LoVo (cell line): ENCODE measurements at regions not wholly inside any gene's neighbourhood (a gene's known extent, or its start where the extent isn't known, plus 50 kb on each side); places are given as distances from the start of the nearest gene placed in this dataset.

Experiments used
- DNase-seq: peaks from one replicate; pipeline ENCODE4 v3.0.0-alpha.2; 2016; ENCODE audit warnings: low spot score

DNA sequence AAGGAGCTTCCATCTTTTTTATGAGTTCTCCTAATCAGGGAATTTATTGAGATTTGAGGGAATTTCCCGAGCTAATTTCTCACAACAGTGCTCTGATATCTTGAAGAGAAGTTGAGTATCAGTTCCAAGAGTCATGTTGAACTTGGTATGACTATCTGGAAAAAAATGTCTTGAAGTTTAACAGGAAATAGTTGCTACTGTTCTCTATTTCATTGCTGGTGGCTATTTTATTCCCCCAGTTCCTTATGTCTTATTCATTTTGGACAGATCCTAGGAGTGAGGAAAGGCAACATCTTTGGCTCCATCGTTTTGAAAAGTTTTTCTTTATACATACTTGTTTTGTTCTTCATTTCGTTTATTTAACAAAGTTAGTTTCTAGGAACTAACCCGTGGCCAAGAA lies 307.8 kb upstream of the AGTR1 start:
- no peak for DNase-seq

DNA sequence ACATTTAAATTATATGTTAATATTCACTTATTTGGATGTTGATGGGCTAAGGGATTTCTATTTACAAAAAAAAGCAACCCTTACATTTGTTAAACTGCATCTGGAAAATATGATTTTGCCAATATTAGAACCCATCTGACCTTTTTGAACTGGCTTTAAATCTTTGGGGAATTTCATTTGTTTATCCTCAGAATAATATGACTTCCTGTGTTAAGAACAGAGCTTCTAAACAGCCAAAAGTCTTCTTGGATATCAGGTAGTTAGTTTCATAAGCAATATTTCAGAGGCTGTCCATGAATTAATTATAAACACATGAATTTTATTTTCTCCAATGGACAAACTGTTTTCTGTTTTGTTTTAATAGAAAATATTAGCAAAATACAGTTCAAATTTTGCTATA lies 301.9 kb upstream of the AGTR1 start:
- no peak for DNase-seq

DNA sequence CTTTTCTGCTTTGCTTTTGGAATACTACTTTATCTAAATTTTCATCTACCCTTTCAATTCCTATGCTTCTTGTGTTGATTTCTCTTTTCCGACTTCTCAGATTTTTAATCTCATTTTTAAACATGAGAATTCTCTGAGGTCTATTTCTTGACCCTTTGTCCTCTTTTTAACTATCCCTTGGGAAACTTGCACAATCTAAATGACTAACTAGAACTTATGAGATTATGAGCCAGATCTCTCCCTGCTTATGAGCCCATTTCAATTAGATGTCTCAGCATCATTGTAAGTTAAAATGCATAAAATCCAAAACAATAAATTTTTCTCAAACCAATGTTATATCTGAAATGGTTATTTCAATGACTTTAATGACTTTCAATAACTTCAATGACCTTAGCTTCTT lies 296.9 kb upstream of the AGTR1 start:
- no peak for DNase-seq

DNA sequence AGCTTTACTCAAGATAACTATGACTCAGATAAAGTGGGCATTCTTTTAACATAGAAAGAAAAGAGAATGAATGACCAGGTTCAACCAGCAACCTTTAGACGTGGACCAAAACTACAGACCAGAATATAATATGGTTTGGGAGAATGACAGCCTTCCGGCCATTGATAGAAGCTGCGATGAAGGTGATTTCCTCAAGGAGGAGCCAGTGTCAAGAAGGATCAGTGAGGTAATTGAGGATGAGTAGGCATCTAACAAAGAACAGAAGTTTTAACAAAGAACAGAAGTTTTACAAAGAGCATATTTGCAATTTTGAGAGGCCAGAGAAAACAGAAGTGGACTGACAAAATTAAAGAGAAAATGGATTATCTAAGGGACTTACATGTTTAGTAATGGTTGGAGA lies 289.0 kb upstream of the AGTR1 start:
- no peak for DNase-seq

DNA sequence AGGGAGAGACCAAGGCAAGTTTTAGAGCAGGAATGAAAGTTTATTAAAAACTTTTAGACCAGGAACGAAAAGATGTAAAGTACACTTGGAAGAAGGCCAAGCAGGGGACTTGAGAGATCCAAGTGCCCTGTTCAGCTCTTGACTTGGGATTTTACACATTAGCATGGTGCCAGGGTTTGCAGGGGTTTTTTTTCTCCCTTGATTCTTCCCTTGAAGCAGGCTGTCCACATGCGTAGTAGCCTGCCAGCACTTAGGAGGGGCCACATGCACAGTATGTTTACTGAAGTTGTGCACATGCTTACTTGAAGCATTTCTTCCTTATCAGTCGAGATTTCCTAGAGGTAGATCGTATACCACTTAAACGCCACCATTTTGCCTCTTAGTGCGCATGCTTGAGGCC lies 277.5 kb upstream of the AGTR1 start:
- DNase-seq = no peak

DNA sequence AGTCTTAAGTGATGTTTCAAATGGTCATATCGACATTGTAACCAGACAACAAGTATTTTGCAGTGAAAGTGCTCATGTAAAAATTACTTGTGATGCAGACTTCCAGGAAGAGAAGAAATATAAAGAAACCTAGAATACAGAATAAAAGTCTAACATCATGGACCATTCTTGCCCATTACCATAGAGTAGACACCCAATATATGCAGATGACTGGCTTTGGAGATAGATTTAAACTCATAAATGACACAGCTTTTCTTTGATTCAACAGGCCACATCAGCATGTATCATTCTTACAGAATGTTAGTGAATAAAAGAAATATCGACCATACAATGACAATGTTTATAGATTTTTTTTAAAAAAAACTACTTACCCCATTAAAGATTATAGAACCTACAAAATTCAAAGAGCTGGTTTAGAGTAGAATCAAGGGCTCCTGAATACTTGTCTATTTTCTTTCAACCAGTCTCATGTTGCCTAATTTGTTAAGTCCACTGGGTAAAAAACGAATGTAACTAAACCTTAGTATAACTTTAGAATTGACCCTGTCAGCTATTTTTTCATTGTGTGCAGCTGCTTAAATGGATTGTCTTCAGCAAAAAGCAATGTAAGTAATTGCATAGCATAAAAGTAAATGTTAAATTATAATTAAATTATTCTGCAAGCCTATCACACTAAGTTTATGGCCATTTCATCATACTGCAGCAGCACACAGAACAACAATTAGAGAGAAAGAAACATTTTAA lies 268.7 kb upstream of the AGTR1 start:
- DNase-seq = no peak

DNA sequence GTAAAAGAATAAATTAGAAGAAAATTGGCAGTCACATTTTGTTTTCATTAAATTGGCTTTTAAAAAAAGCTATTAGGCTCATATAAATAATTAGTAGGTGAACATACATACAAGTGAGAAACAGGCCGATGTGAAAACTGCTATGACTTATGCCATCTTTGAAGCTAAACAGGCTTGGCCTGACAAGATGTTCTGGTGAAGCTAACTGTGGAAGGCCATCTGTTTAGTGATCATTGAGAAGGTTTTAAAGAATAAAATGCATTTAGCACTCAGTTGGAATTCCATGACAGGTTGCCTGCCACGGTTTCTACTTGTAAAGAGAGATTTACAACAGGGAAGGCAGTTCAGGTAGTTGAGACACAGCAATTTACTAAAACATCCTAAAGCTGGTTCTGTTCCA lies 264.0 kb upstream of the AGTR1 start:
- DNase-seq = no peak

DNA sequence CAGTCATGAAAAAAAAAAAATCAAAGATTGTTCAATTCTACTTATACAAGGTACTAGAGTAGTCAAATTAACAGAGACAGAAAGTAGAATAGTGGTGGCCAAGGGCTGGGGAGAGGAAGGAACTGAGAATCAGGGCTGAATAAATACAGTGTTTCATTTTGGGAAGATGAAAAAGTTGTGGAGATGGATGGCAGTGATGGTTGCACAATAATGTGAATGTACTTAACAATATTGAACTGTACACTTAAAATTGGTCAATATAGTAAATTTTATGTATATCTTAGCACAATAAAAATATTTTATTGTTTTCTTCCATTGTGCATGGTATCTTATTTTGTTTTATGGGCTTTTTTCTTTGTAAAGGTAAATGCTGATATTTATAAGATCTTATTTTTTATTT lies 262.2 kb upstream of the AGTR1 start:
- no peak for DNase-seq

DNA sequence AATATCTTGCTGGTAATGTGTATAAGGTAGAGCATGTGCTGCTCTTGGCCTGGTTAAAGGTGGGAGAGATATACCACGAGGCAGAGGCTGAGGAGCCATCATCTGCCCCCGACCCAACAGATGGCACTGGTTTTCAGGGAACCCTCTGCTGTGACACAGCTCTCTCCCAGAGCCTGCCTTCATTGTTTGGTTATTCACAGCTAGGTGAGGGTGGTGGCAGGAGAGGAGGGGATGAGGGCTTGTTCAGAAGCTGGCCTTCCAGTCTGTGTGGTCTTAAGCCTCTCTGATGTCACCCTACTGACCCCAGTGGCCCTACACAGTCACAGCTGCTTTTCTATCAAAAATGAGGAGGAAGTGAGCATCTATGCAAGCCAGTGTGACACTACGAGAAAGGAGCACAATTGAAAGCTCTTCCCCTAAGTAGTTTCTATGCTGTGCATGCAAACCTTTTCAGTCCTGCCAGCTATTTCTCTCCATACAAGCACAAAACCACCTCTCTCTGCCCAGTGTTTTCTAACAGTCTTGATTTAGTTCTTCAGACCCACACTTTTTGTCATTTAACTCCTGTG lies 258.4 kb upstream of the AGTR1 start:
- no peak for DNase-seq

DNA sequence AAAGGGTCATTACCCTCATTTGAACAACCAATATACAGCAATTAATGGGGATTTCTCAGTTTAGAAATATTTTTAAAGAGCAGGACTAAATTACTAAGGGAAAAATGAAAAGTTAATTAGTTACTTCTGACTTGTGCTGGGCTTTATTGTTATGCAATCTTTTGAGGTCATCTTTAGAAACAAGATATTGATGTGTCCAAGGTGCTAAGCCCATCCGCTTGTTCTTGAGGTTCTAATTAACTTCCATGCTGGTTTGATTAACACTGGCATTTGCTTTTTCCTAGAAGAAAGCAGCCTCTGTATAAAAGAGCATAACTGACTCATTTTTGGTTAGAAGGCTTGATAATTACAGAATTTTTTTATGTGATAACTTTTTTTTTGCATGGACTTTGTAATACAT lies 256.5 kb upstream of the AGTR1 start:
- DNase-seq = no peak

DNA sequence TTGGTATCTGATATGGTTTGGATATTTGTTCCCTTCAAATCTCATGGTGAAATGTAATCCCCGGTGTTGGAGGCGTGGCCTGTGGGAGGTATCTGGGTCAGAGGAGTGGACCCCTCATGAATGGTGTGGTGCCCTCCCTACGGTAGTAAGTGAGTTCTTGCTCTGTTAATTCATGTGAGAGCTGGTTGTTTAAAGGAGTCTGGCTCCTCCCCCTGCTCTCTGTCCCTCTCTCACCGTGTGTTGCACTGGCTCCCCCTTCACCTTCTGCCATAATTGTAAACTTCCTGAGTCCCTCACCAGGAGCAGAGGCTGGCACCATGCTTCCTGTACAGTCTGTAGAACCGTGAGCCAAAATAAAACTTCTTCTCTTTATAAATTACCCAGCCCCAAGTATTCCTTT lies 246.9 kb upstream of the AGTR1 start:
- no peak for DNase-seq

DNA sequence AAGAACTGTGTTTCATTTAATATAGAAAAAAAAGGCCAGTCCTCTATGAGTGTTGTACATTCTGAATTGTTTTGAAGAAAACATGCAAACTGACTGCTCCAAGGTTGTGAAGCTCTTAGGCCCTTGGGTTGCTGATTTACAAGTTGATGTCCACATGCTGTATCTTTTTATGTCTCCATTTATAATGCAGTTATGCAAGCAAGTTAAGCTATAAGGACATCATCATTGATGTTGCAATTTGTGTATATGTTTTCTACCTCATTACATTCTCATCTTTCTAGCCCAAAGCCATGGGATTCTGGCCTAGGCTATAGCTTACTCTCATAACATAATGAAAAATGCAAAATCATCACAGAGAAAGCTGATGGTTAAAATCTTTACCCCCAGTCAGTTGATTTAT lies 245.7 kb upstream of the AGTR1 start:
- no peak for DNase-seq

DNA sequence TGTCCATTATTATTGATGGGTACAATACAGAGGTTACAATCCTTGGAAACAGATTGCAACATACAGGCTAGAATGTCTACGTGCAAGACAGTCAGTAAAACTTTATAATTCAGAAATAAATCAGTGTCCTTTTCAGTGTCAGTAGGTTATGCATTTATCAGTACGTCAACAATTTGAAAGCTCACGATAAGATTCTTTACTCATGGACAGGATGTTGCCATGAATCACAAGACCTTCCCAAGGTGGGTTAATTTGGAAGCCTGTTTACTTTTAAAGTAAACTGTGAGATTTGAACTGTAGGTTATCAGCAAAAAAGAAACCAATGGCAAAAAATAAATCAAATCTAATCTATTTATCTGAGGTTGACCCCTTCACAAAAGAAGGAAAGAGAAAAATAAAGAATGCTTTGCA lies 243.9 kb upstream of the AGTR1 start:
- no peak for DNase-seq

DNA sequence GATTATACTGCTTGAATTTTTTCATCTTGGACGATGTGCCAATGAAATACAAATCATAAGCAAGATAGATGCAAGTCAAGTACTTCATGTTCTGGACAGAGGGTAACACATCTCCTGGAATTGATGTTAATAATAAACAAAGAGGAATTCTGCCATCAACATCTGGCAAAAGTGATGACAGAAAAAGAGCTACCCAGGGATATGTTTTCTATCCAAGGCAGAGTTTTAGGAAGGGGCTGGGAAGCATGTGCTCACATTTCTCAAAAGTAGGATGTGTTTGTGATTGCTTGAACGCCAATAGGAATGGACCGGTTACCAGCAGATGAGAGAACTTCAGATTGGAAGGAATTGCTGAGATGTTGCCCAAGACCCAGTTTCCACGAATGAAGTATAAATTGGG lies 242.6 kb upstream of the AGTR1 start:
- no peak for DNase-seq

DNA sequence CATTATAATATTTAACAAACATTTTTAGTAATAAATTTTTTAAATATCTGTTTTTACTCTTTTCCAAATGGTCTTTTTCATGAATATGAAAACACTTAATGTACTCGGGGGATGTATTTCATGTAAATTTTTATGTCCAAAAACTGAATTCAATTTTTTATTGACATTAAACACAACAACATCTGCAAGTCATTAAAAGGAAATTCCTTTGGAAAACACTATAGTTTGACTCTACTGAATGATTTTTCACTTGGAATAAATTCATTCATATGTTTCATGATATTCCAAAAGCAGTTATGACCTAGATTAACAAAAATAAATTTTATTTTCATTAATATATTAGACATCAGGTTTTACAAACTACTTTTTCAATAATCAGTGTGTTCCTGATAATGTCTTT lies 239.8 kb upstream of the AGTR1 start:
- no peak for DNase-seq

DNA sequence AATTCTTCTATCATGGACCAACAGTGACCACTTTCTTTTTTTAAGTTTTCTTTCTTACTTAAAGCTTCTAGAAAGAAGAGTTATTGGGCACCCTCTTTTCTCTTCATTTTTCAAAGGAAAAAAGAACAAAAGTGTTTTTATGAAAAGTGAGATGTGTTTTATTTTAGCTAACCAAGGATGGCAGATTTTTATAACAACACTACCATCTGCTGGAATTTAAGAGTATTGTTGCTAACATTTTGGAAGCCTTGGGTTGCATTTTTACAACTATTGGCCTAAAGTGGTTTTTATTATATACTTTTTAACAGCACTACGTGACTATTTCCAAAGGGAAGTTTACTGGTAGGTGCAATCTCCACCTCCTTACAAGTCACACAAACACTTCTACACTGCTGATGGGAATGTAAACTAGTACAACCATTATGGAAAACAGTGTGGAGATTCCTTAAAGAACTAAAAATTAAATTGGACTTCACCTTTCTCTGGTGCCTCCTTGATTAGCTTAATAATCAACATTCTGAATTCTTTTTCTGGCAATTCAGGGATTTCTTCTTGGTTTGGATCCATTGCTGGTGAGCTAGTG lies 237.7 kb upstream of the AGTR1 start:
- DNase-seq = no peak

DNA sequence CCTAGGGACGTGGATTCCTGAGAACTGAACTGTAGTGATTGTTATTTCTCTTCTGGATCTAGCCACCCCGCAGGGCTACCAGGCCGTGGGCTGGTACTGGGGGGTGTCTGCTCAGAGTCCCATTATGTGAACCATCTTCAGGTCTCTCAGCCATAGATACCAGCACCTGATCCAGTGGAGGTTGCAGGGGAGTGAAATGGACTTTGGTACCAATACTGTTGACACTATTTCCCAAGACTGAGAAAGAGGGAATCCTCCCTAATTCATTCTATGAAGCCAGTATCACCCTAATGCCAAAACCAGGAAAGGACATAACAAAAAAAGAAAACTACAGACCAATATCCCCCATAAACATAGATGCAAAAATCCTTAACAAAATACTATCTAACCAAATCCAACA lies 237.0 kb upstream of the AGTR1 start:
- no peak for DNase-seq

DNA sequence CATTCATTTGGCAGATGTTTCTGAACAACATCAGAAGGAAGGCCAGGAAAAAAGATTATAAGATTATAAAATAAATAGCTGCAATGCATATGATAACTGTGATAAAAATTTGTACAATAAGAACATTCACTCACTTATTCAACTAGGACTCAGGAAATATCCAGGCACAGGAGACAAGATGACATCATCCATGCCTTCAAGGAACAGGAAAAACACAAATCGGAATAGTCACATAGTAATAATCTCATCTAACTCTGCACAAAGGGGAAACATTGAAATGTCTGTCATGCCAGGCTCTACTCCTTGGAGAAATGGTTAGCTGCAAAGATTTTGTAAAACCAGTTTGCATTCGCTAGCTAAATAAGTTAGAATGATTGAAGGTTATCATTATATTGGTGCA lies 233.5 kb upstream of the AGTR1 start:
- no peak for DNase-seq

DNA sequence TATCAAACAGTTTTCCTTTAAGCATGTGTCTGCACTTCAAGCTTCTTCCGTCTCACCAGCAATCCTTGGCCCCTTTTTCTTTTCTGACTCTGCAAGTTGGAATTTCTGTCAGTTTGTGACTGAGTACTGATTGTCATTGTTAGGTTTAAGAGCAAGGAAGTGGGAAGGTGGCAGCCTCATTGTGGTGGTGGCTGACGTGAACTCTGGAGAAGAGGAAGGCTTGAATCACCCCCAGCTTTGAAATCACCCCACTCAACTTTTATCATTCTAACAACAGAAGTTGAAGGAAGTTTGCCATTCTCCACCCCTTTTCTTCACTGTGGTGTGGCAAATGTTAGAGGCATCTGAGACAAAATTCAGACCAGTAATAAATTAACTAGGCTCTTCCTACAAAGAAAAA lies 231.6 kb upstream of the AGTR1 start:
- DNase-seq = no peak

DNA sequence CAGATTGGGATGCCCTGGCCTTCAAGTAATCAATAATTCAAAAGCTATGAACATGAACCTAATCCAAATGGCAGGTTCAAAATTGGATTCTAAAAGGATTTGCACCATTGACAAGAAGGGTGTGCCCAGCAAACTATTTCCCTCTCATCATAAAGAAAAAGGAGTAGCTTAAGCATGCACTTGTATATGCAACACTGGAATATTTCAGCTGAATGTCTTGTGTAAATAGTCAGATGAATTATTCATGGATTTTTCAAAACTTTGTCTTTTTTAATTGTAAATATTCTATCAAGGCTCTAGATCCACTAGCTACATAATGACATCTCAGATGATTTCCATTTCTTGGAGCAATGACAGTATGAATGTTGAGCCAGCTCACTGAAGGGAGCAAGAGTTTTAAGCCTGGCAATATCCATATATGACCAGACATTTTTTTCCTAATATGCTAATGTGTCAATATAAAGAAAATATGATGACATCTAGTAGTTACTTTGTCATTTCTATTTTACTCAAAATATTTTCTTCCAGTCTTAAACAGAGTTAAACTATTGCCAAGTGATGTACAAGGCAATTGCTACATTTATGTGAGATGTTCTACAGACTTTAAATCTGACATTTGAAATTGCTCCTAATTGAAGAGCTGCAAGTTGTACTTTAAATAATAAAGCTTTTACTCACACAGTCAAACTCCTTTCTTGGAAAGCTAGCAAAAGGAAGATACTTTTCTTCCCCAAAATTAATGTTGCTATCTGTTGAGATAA lies 230.5 kb upstream of the AGTR1 start:
- DNase-seq = no peak

DNA sequence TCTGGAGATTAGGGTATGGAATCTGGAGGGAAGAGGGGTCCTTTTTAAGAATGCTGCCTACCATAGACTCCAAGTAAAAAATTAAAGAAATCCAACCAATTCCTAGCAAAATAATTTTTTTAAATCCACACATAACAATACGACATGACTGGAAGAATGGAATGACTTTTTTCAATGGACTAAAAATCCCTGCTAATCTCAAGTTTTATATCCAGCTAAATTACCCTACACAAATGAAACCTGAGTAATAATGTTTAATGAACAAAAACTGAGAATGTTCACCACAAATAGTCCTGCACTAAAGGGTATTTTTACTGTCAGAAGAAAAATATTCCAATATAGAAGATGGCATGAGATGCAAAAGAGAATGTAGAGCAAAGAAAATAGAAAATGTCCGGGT lies 220.3 kb upstream of the AGTR1 start:
- no peak for DNase-seq

DNA sequence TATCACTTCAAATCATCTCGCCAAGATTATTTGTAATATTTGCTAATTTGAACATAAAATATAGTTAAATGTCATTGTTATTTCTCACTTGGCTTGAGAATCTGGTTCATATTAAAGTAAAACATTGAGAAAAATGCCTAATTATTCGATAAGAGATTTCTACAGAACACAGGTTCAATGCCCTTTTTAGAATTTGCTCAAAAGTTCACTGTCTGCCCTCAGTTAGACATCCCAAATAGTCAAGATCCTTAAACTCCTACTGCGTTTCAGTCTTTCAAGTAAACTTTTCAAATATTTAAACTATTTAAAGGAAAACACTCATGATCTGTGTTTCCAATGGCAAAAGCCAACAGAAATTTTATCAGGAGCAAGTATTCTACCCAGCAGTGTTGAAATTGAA lies 204.1 kb upstream of the AGTR1 start:
- no peak for DNase-seq

DNA sequence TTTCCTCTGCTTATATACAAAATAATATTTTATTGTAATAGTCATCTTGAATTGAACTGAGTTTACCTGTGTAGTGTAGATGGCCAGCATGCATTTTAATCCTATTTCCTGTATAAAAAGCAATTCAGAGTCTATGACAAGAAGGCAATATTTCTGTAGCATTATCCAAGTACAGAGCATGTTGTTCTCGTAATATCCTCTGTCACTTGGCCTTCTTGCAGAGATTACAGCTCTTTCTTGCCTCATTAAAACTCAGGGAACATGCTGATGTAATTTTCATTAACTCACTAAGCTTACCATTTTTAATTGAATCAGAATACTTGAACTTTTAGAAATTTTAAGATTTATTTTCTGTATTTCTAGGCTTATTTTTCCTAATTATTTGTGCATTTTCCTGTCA lies 203.3 kb upstream of the AGTR1 start:
- DNase-seq = no peak
